Central memory CD4-positive, alpha-beta T cell (primary cell): ENCODE measurements at regions not wholly inside any gene's neighbourhood (a gene's known extent, or its start where the extent isn't known, plus 50 kb on each side); places are given as distances from the start of the nearest gene placed in this dataset.

Source experiments
- DNase-seq: peaks from one replicate; pipeline ENCODE4 v3.0.0; 2022

- DNase-seq = no peak
These were observed 120.3 kb upstream of the ADAMTS18 start for GRCh38 chr16:77555126-77555525.

- no peak for DNase-seq
These were observed 121.0 kb upstream of the ADAMTS18 start for GRCh38 chr16:77555791-77556190.

- DNase-seq = no peak
These were observed 121.5 kb upstream of the ADAMTS18 start for GRCh38 chr16:77556201-77556873.

- DNase-seq = no peak
These were observed 122.6 kb upstream of the ADAMTS18 start for GRCh38 chr16:77557385-77557784.

- no peak for DNase-seq
These were observed 124.0 kb upstream of the ADAMTS18 start for GRCh38 chr16:77558786-77559185.

- no peak for DNase-seq
These were observed 127.7 kb upstream of the ADAMTS18 start for GRCh38 chr16:77562497-77562896.

GRCh38 chr16:77564791-77565390 lies 130.1 kb upstream of the ADAMTS18 start:
- no peak for DNase-seq

- no peak for DNase-seq
These were observed 134.6 kb upstream of the ADAMTS18 start for GRCh38 chr16:77569406-77569805.

GRCh38 chr16:77570574-77570973 lies 135.7 kb upstream of the ADAMTS18 start:
- DNase-seq = no peak

GRCh38 chr16:77571115-77571862 lies 136.5 kb upstream of the ADAMTS18 start:
- no peak for DNase-seq

GRCh38 chr16:77574867-77575624 lies 140.2 kb upstream of the ADAMTS18 start:
- DNase-seq = no peak

- DNase-seq = no peak
These were observed 142.9 kb upstream of the NUDT7 start for GRCh38 chr16:77579351-77579891.

GRCh38 chr16:77581706-77582105 lies 140.6 kb upstream of the NUDT7 start:
- no peak for DNase-seq

GRCh38 chr16:77584205-77584859 lies 138.0 kb upstream of the NUDT7 start:
- peak; percentile 18 for DNase-seq

GRCh38 chr16:77585379-77586251 lies 136.7 kb upstream of the NUDT7 start:
- DNase-seq = no peak

- DNase-seq = no peak
These were observed 133.9 kb upstream of the NUDT7 start for GRCh38 chr16:77588389-77588788.

- no peak for DNase-seq
These were observed 133.1 kb upstream of the NUDT7 start for GRCh38 chr16:77589071-77589765.

GRCh38 chr16:77590707-77591106 lies 131.6 kb upstream of the NUDT7 start:
- no peak for DNase-seq

GRCh38 chr16:77591347-77591746 lies 131.0 kb upstream of the NUDT7 start:
- no peak for DNase-seq

GRCh38 chr16:77592021-77592420 lies 130.3 kb upstream of the NUDT7 start:
- DNase-seq = no peak

- no peak for DNase-seq
These were observed 128.3 kb upstream of the NUDT7 start for GRCh38 chr16:77594057-77594456.
